ENCODE measurements at regions not wholly inside any gene's neighbourhood (a gene's known extent, or its start where the extent isn't known, plus 50 kb on each side); places are given as distances from the start of the nearest gene placed in this dataset.
A peak's percentile ranks its signal among the peaks of the same experiment; 100 is the strongest.
"Not testable (repeated sequence)": the region's sequence is repeated elsewhere in the genome, so short reads cannot be mapped to it uniquely, and the experiment has no call there.

DNA sequence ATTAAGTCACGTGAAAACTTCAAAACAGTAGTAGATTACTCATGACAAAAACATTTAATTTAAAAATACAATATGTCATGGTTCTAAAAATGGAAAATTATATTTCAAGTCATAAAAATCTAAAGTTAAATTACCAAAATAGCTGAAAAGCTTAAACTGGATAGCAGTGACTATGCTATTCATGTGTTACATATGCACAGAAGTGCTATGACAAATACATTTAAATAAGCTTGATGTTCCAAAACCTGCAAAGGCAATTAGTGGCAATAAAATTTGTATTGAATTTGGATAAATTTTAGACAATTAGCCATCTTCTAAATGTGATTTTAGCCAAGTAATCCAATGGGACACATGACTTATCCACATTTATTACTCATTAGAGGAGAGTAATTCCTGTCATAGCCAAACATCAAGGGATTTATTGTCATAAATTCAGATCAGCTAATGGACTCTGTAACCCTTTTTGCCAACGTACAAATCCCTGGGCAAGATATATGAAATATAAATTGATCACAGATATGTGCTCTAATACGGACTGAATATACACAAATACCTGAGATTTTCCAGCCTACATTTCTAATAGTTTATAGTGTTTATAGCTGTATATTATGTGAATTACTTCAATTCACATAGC is 419.4 kb downstream of the ISL1 start:
- DNase-seq (no peak), ATAC-seq (no peak)
- intact Hi-C loops (cut with DNase I, micrococcal nuclease), result no loop called here

DNA sequence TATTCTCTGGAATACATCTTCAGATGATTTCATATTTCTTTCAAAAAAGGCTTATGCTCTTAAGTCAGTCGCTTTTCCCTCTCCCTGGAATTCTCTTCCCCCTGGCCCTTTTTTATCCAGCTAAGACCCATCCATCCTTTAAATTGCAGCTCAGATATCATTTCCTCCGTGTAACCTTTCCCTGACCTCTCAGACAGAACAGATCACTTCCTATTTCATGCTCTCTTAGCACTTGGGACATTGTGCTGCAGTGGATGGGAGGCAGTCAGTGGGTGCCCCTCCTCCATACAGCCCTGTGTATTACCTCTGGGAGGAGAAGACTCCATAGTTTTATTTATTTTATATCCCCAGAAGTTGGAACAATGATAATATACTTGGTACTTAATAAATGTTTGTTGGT is 423.4 kb downstream of the ISL1 start:
- intact Hi-C loops (cut with DNase I, micrococcal nuclease), result no loop called here
- ATAC-seq, result no peak
- DNase-seq, result no peak

DNA sequence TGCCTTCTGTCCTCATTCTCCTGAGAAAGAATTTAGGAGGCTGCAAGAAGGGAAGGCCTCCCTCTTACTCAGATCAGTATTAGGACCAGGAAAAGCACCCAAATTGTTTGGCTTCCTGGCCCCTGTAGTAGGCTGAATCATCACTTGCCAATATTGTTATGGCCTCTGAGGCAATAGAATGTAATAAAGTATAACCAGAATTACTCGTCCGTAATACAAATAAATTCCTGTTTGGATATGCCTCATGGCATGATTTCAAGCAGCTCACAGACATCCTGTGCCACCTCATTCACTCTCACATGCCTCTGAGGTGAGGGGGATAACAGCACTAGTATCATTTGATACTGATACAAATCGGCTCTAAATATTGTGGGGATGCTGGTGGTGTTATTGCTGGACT is 427.3 kb downstream of the ISL1 start:
- DNase-seq, result no peak
- intact Hi-C loops (cut with DNase I, micrococcal nuclease), result no loop called here
- peak; percentile 59 for ATAC-seq

DNA sequence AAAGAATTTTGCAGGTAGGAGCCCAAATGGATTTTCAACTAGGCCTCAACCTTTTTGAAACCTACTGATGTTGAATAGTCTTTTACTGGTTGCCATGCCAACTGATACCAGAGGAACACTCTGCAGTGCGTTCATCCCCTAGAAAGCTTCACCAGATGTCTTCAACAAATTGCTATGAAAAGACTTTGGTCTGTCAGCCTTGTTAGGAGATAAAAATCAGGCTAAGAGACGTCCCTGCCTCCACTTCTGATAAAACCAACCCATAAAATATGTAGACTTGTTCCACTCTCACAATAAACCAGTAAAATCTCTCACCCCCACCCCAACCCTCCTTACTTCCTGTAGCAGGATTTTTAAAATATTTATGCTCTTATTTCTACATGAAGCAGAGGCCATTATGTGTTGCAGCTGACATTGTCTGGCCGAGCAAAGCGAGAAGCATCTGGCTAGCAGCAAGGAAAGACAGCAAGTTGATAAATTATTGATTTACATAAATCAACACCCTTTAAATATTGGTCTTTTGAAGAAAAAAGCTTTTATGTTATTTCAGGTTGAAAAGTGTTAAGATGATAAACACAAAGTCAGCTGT is 428.7 kb downstream of the ISL1 start:
- intact Hi-C loops (cut with DNase I, micrococcal nuclease), result no loop called here
- no peak for ATAC-seq
- no peak for DNase-seq

DNA sequence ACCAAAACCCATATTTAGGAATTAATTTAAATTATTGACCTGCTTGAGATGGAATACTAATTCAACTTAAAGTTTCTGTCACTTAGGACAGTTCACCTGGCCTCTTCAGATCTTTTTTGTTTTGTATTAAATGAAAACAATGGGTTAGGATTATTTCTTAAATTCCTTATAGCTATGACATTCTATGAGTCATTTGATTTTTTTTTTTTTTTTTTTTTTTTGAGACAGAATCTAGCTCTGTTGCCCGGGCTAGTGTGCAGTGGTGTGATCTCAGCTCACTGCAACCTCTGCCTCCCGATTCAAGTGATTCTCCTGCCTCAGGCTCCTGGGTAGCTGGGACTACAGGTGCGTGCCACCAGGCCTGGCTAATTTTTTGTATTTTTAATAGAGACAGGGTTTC is 431.6 kb downstream of the ISL1 start:
- intact Hi-C loops (cut with DNase I, micrococcal nuclease); ATAC-seq; DNase-seq: not testable (repeated sequence)

DNA sequence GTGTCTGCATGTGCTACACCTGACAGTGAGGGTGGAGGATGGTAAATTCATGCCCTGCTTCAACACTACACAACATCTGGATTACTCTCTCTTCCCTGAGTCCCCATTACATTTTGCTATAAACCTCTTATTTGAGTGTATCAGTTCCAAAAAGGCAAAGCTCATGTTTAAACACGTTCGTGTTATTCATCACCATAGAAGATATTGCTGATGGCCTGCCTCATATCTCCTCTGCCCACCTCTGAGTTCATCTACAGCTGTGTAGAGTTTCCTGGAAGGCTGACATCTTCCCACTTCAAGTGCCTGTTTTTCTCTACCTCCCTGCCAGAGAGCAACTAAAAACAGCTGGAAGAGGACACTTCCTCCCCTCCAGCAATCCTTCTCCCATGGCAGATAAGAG is 433.2 kb downstream of the ISL1 start:
- ATAC-seq (no peak), DNase-seq (no peak)
- intact Hi-C loops (cut with DNase I, micrococcal nuclease), result no loop called here

DNA sequence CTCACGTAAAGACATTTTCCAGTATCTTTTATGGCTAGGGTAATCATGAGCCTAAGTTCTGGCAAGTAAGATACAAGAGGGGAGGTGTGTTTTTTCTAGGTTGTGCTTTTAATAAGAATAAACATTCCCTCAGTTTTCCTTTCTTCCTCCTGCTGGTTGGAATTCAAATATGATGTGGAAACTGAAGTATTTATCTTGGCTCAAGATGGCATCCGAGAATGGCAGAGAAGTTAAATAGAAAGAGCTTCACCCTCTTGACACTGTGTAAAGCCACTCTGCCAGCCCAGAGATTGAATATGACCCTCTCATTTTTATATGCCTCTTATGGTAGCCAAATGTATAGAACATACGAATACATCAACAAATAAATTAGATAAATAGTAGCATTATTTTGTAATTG is 438.4 kb downstream of the ISL1 start:
- ATAC-seq (no peak), DNase-seq (no peak)
- intact Hi-C loops (cut with DNase I, micrococcal nuclease), result no loop called here

DNA sequence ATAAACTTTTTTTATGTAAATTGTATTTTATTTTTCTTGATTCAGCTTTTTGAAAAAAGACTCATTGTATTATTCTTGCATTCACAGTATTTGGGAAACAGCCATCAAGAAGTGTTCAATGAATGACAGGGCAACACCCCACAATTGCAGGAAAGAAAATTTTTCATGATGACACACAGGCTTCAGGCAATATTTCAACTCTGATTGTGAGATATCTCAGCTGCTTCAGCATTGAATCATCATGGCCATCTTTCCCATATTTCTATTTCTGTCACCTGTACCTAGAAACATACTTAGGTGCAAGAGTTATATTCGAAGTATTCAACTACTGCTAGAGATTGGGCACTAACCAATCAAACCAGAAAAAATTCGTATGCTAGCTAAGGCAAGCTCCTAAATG is 446.0 kb downstream of the ISL1 start:
- ATAC-seq, result no peak
- intact Hi-C loops (cut with DNase I, micrococcal nuclease), result no loop called here
- no peak for DNase-seq

DNA sequence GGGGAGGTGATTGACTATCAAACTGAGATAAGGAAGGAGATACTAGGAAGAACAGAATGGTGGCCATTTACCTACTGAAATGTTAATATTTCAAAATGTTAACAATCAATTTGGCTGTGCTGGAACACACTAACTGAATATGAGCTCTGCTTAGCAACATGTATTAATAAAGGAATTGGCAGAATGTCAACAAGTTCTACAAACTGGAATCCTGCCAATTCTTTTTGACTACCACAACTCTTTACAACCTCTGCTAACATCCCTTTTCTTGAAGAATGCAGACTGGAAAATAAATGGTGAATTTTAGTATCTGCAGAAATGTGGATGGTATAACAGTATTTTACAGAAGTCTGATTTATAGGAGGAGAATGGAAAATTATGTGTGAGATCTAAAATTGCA is 446.4 kb downstream of the ISL1 start:
- DNase-seq (no peak), ATAC-seq (no peak)

DNA sequence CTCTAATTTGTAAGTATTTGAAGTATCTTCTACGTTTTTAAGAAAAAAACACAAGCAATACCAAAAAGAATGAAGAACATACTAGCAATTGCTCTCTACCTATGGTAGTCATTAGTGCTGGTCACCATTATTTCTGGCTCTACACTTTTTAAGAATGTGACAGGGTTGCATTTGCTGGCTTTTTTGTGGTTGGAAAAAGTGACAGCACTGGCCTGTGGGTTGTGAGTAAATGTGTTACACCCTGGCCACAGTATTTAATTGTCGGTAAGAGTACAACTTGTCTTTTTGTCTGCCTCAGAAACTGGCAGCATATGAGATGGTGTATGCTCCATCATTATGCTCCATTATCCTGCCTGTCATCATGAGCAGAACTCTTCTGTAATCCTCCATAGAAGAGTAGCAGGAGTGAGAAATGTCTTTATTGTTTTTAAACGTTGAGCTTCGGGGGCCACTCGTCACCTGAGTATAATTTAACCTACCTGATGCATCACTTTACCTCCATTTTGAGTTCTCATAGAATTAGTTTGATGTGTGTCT is 449.8 kb downstream of the ISL1 start:
- intact Hi-C loops (cut with DNase I, micrococcal nuclease), result no loop called here
- no peak for ATAC-seq
- DNase-seq, result no peak

More for the DNA sequence above, 446.4 kb downstream of the ISL1 start:
- intact Hi-C loops (cut with DNase I, micrococcal nuclease), result no loop called here

DNA sequence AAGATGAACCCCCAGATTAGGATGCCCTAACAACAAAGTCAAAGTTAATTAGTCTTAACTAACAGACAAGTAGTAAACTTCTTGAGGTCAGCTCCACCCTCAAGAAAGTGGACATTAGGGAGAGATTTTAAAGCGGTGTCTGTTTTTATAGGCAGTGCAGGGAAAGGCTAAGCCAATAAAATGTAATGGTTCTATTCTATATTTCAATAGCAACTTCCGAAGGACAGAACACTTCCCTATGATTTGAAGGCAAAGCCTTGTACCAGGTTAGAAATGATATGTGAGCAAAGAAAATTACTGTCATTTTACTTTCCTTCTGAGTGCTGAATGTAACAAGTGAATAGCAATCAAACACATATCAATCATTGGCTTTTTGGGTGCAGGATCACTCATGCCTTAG is 455.2 kb downstream of the ISL1 start:
- intact Hi-C loops (cut with DNase I, micrococcal nuclease), result no loop called here
- ATAC-seq, result peak; percentile 60
- DNase-seq, result no peak

DNA sequence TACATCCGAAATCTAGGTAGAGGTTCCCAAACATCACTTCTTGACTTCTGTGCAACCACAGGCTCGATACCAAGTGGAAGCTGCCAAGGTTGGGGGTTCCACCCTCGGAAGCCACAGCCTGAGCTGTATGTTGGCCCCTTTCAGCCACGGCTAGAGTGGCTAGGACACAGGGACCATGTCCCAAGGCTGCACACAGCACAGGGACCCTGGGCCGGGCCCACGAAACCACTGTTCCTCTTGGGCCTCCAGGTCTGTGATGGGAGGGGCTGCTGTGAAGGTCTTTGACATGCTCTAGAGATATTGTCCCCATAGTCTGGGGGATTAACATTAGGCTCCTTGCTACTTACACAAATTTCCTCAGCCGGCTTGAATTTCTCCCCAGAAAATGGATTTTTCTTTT is 460.6 kb downstream of the ISL1 start:
- DNase-seq (no peak), ATAC-seq (no peak)
- intact Hi-C loops (cut with DNase I, micrococcal nuclease), result no loop called here

DNA sequence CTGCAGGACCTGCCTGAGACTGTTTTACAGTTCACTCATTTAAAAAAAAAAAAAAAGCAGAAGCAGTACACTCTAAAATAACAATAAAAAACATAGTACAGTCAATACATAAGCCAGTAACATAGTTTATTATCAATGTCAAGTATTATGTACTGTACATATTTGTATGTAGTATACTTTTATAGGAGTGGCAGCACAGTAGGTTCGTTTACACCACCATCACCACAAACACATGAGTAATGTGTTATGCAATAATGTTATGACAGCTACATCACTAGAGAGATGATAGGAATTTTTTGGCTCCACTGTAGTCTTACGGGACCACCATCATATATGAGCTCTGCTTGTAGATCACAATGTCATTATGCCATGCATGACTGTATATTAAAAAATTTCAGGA is 462.8 kb downstream of the ISL1 start:
- intact Hi-C loops (cut with DNase I, micrococcal nuclease), result no loop called here
- ATAC-seq, result peak; percentile 59

DNA sequence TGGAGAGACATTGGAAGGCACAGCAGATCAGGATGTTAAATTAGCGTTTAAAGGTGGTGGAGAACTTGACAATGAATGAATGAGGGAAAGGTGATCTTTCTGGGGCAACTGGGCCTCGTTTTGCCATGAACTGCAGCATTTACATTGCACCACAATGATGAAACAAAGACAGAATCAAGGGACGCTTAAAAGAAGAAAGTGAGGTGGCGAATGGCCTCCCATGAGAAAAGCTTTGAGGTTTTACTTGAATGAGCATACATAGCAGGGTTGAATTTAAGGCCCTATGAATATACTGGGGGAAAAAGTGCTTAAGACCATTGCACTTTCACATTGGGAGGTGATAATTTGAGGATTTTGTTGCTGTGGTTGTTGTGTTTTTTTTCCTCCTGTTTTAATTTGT is 476.4 kb downstream of the ISL1 start:
- no peak for DNase-seq
- intact Hi-C loops (cut with DNase I, micrococcal nuclease), result no loop called here
- no peak for ATAC-seq

More for the DNA sequence above, 462.8 kb downstream of the ISL1 start:
- no peak for DNase-seq

DNA sequence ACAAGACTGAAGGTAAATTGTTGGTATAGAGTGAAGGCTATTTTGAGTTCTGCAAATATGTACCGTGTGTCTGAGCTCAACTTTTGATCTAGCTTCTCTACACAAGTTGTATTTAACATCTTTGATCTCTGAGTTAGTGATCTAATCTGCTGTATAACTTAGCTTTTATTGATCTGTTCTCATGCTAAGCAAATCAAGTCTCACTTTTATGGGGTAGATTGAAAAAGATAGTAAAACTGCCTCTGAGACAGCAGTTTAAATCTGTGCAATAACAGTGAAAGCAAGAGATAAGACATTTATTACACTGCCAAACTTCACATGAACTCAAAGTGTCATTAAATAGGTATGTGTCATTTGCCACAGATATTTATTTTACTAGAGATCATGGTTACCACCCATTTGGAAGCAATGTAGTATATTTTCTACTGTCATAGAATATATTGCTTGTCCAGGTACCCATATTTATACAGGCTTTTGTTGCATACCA is 477.3 kb downstream of the ISL1 start:
- intact Hi-C loops (cut with DNase I, micrococcal nuclease), result no loop called here
- peak; percentile 97 for ATAC-seq
- DNase-seq, result no peak

DNA sequence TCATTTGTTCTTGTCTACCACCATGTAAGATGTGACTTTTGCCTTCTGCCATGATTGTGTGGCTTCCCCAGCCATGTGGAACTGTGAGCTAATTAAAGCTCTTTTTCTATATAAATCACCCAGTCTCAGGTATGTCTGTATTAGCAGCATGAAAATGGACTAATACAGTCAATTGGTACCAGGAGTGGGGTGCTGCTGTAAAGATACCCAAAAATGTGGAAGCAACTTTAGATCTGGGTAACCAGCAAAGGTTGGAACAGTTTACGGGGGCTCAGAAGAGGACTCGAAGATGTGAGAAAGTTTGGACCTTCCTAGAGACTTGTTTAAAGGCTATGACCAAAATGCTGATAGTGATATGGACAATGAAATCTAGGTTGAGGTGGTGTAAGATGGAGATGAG is 488.9 kb downstream of the ISL1 start:
- ATAC-seq, result no peak
- intact Hi-C loops (cut with DNase I, micrococcal nuclease), result no loop called here
- DNase-seq, result no peak

DNA sequence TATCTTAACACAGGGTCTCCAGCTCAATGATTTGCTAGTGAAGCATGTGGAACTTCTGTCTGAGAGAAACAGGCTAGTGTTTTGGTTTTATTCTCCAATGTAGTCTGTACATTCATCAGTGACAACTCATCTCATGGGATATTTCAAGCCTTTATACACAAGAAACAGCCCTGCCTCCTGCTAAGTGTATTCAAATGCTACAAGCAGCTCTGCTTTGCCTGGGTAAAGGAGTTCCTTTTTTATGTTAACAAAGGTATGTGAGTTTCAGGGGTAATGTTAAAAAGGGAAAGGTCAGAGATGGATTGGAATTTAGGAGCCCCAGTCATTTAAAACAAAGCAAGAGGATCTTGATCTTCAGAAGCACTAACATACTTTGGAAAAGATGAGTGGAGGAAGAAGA is 498.7 kb downstream of the ISL1 start:
- intact Hi-C loops (cut with DNase I, micrococcal nuclease), result no loop called here
- no peak for DNase-seq
- ATAC-seq, result no peak

DNA sequence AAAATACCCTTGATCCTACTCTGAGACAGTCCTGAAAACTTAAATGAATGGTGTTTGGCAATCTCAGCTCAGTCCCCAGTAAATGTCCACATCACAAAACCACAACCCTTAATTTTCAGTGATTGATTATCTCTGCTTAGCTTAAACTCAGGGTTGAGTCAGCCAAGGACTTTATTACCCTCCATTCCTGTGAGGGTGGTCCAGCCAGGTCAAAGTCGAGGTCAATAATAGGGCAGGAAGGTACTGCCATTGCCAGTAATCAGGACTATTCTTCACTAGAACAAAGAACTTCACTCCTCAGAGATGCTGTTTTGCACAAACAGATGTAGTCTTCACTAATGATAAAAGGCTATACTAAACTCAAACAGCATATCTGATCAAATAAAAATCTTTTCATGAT is 499.4 kb downstream of the ISL1 start:
- intact Hi-C loops (cut with DNase I, micrococcal nuclease), result no loop called here
- ATAC-seq (no peak), DNase-seq (no peak)

DNA sequence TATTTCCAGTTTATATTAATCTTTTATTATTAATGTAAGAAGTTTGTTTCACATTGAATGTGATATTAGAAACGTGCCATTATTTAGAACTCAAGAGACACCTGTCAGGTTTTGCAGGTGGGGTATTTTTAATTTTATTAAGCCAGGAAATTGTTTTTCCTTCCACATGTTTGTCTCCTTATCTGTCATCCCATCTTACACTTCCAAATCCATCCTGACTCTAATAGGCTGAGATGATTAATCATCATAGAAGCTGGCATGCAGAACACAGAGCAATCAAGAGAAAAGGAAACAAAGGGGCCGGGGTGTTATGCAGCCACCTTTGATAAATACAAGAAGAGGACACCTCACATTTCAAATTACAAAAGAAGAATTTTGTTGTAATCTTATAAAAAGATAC is 506.5 kb downstream of the ISL1 start:
- DNase-seq, result no peak
- no peak for ATAC-seq
- intact Hi-C loops (cut with DNase I, micrococcal nuclease), result no loop called here

DNA sequence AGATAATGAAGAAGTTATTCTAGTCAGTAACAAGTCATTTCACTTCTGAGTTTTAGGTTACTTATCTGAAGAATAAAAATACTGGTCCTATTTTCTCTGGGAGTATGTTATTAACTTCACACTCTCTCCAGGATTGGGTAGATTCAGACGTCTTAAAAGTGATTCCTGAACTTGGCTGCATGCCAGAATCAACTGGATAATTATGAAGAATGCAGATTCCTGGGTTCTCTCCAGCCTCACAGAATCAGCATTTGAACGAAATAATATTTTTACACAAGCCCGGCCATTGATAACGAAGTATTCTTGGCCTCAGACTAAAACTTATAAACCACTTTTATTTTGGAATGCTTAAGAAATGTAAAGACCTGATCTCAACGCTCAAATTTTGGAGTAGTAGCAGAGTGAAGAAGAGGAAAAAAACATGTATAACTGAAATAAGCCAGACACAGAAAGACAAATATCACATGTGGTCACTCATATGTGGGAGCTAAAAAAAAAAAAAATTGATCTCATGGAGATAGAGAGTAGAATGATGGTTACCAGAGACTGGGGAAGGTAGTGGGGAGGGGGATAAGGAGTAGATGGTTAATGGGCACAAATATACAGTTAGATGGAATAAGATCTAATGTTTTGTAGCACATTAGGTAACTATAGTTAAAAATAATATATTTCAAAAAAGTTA is 507.3 kb downstream of the ISL1 start:
- no peak for DNase-seq
- ATAC-seq, result no peak
- intact Hi-C loops (cut with DNase I, micrococcal nuclease), result no loop called here

All from left colon (tissue), 2 donors.